Effector memory CD4-positive, alpha-beta T cell (primary cell): ENCODE measurements at regions not wholly inside any gene's neighbourhood (a gene's known extent, or its start where the extent isn't known, plus 50 kb on each side); places are given as distances from the start of the nearest gene placed in this dataset.

Experiments used
- DNase-seq, 3 donors: peaks; one replicate each; pipeline ENCODE4 v3.0.0-alpha.2; 2020
- H3K27ac ChIP-seq: 2 replicates; pipeline ENCODE4 v1.7.0; 2013; ENCODE audit warnings: mild to moderate bottlenecking, low read length, moderate library complexity; ENCODE audit not compliant: insufficient read depth, poor library complexity, severe bottlenecking
- H3K27me3 ChIP-seq: replicated peaks from 2 replicates; pipeline ENCODE4 v1.7.0; 2013; ENCODE audit warnings: mild to moderate bottlenecking, low read length; ENCODE audit not compliant: insufficient read depth, control insufficient read depth, poor library complexity, severe bottlenecking
- H3K36me3 ChIP-seq: 2 replicates; pipeline ENCODE4 v1.7.0; 2013; ENCODE audit warnings: mild to moderate bottlenecking, low read length, moderate library complexity; ENCODE audit not compliant: control insufficient read depth, insufficient read depth
- H3K4me1 ChIP-seq: 2 replicates; pipeline ENCODE4 v1.7.0; 2013; ENCODE audit warnings: low read length, mild to moderate bottlenecking; ENCODE audit not compliant: control insufficient read depth, insufficient read depth, poor library complexity, severe bottlenecking
- H3K4me3 ChIP-seq: 2 replicates; pipeline ENCODE4 v1.7.0; 2013; ENCODE audit warnings: low read length, low read depth, mild to moderate bottlenecking; ENCODE audit not compliant: insufficient read depth, poor library complexity, severe bottlenecking
- H3K9me3 ChIP-seq: 2 replicates; pipeline ENCODE4 v1.7.0; 2013; ENCODE audit warnings: mild to moderate bottlenecking, low read length, moderate library complexity; ENCODE audit not compliant: control insufficient read depth

GRCh38 chr2:57804971-57805370 is 241.6 kb upstream of the VRK2 start:
- no peak for DNase-seq
- Histone ChIP-seq H3K27me3 (no peaks in the 10 kb centered on the region), H3K4me1 (no peaks in the 10 kb centered on the region), H3K36me3 (no peaks in the 10 kb centered on the region), H3K27ac (no peak overlapping the region), H3K9me3 (no peaks in the 10 kb centered on the region), H3K4me3 (no peak overlapping the region)

- no peaks in the 10 kb centered on the region for H3K27me3 ChIP-seq
- H3K9me3 ChIP-seq, result no peaks in the 10 kb centered on the region
- H3K36me3 ChIP-seq, result no peaks in the 10 kb centered on the region
- H3K27ac ChIP-seq, result no peak overlapping the region
- DNase-seq, result no peak
- no peak overlapping the region for H3K4me3 ChIP-seq
- no peaks in the 10 kb centered on the region for H3K4me1 ChIP-seq
Observed at GRCh38 chr2:57806449-57806968, 240.1 kb upstream of the VRK2 start.

GRCh38 chr2:57809230-57809629 is 237.4 kb upstream of the VRK2 start:
- Histone ChIP-seq H3K27me3 (no peaks in the 10 kb centered on the region), H3K36me3 (no peaks in the 10 kb centered on the region), H3K4me3 (no peak overlapping the region), H3K27ac (no peak overlapping the region), H3K9me3 (no peaks in the 10 kb centered on the region), H3K4me1 (no peaks in the 10 kb centered on the region)
- DNase-seq, result no peak

GRCh38 chr2:57821088-57821487 is 225.5 kb upstream of the VRK2 start:
- Histone ChIP-seq H3K4me3 (no peak overlapping the region), H3K27ac (no peak overlapping the region), H3K9me3 (no peaks in the 10 kb centered on the region), H3K4me1 (no peaks in the 10 kb centered on the region), H3K27me3 (no peaks in the 10 kb centered on the region), H3K36me3 (no peaks in the 10 kb centered on the region)
- DNase-seq, result no peak

GRCh38 chr2:57828221-57828620 is 218.4 kb upstream of the VRK2 start:
- no peak overlapping the region for H3K27ac ChIP-seq
- H3K9me3 ChIP-seq, result no peaks in the 10 kb centered on the region
- H3K4me3 ChIP-seq, result no peak overlapping the region
- no peaks in the 10 kb centered on the region for H3K4me1 ChIP-seq
- H3K36me3 ChIP-seq, result no peaks in the 10 kb centered on the region
- no peaks in the 10 kb centered on the region for H3K27me3 ChIP-seq
- DNase-seq, result no peak

- no peak overlapping the region for H3K27ac ChIP-seq
- H3K27me3 ChIP-seq, result no peaks in the 10 kb centered on the region
- no peaks in the 10 kb centered on the region for H3K4me1 ChIP-seq
- no peak overlapping the region for H3K4me3 ChIP-seq
- H3K9me3 ChIP-seq, result no peaks in the 10 kb centered on the region
- no peaks in the 10 kb centered on the region for H3K36me3 ChIP-seq
- DNase-seq, result no peak
Observed at GRCh38 chr2:57834666-57835065, 211.9 kb upstream of the VRK2 start.

- H3K36me3 ChIP-seq, result no peaks in the 10 kb centered on the region
- no peaks in the 10 kb centered on the region for H3K9me3 ChIP-seq
- H3K4me3 ChIP-seq, result no peak overlapping the region
- no peak for DNase-seq
- no peak overlapping the region for H3K27ac ChIP-seq
- H3K27me3 ChIP-seq, result no peaks in the 10 kb centered on the region
- H3K4me1 ChIP-seq, result no peaks in the 10 kb centered on the region
Observed at GRCh38 chr2:57842531-57842930, 204.1 kb upstream of the VRK2 start.

- Histone ChIP-seq H3K27me3 (no peaks in the 10 kb centered on the region), H3K27ac (no peak overlapping the region), H3K9me3 (no peaks in the 10 kb centered on the region), H3K4me1 (no peaks in the 10 kb centered on the region), H3K36me3 (no peaks in the 10 kb centered on the region), H3K4me3 (no peak overlapping the region)
- DNase-seq, result no peak
Observed at GRCh38 chr2:57843158-57843557, 203.4 kb upstream of the VRK2 start.

GRCh38 chr2:57848723-57849122 is 197.9 kb upstream of the VRK2 start:
- no peak for DNase-seq
- no peaks in the 10 kb centered on the region for H3K27me3 ChIP-seq
- no peaks in the 10 kb centered on the region for H3K36me3 ChIP-seq
- no peak overlapping the region for H3K4me3 ChIP-seq
- no peak overlapping the region for H3K27ac ChIP-seq
- H3K4me1 ChIP-seq, result no peaks in the 10 kb centered on the region
- no peaks in the 10 kb centered on the region for H3K9me3 ChIP-seq

GRCh38 chr2:57849843-57850242 is 196.8 kb upstream of the VRK2 start:
- DNase-seq, result no peak
- Histone ChIP-seq H3K9me3 (no peaks in the 10 kb centered on the region), H3K27me3 (no peaks in the 10 kb centered on the region)

More at GRCh38 chr2:57849843-57850242, 196.8 kb upstream of the VRK2 start:
- H3K4me3 ChIP-seq, result no peak overlapping the region
- no peak overlapping the region for H3K27ac ChIP-seq
- H3K36me3 ChIP-seq, result no peaks in the 10 kb centered on the region
- no peaks in the 10 kb centered on the region for H3K4me1 ChIP-seq
